HepG2 (cell line): ENCODE measurements at regions not wholly inside any gene's neighbourhood (a gene's known extent, or its start where the extent isn't known, plus 50 kb on each side); places are given as distances from the start of the nearest gene placed in this dataset.

Experiments used
- ATAC-seq: fragments of 200-7000 bp; cut with Tn5 transposase; 3 replicates; pipeline ENCODE4 v1.9.1; 2020; ENCODE audit warnings: mild to moderate bottlenecking, moderate library complexity
- BruUV-seq: library from RNA; stranded (reverse); fragments of 400-500 nt; replicated peaks from 2 replicates; lab custom pipeline; 2021; lab: Mats Ljungman, UMichigan
- CTCF ChIA-PET: fragments of 300-600 bp; formaldehyde crosslinking; extraction: SDS; loops from one replicate; lab custom pipeline; 2021; ENCODE audit warnings: low total read pairs, inconsistent platforms, low intra/inter-chr PET ratio; lab: Yijun Ruan, JAX
- POLR2A ChIA-PET: fragments of 350-600 bp; sonication (Branson Sonifier 250); formaldehyde crosslinking; loops from one replicate; lab custom pipeline; 2020; ENCODE audit warnings: antibody characterized with exemption, inconsistent platforms; lab: Yijun Ruan, JAX
- DNase-seq: peaks from one replicate; pipeline ENCODE4 v3.0.0-alpha.2; 2015; ENCODE audit warnings: low spot score
- FAIRE-seq: peaks from 3 replicates; lab custom pipeline; 2011; peaks lifted over from hg19 to GRCh38; lab: Jason Lieb, UNC
- H2AFZ ChIP-seq: one replicate; pipeline ENCODE4 v1.6.1; 2011; ENCODE audit warnings: low read length, inconsistent platforms
- H3K27ac ChIP-seq: fragments of 300-600 bp; 3 replicates; pipeline ENCODE4 v1.8.0; 2011; ENCODE audit warnings: mixed run types, mild to moderate bottlenecking, mixed read lengths, low read length, inconsistent platforms; ENCODE audit not compliant: insufficient read depth; ENCODE audit errors: extremely low read length
- H3K27me3 ChIP-seq, 2 experiments: fragments of 200-600 bp in 1 of 2; 2 replicates in 1 of 2; 3 replicates in 1 of 2; pipeline versions ENCODE4 v1.6.0 to v1.8.0; 2011; ENCODE audit warnings: low read length in 2 of 2, mild to moderate bottlenecking in 2 of 2, moderate library complexity in 2 of 2, inconsistent platforms in 1 of 2; ENCODE audit not compliant: insufficient read depth in 2 of 2, control insufficient read depth in 1 of 2
- H3K36me3 ChIP-seq, 2 experiments: fragments of 200-600 bp in 1 of 2; replicated peaks in 1 of 2; 2 replicates in 1 of 2; 3 replicates in 1 of 2; pipeline versions ENCODE4 v1.5.1 to v1.8.0; 2011; ENCODE audit warnings: low read length in 2 of 2, inconsistent platforms in 1 of 2; ENCODE audit not compliant: insufficient read depth in 2 of 2, control insufficient read depth in 1 of 2
- H3K4me1 ChIP-seq: 2 replicates; pipeline ENCODE4 v1.5.1; 2012; ENCODE audit warnings: low read length, inconsistent platforms; ENCODE audit not compliant: insufficient read depth
- H3K4me2 ChIP-seq: 2 replicates; pipeline ENCODE4 v1.6.0; 2011; ENCODE audit warnings: low read depth, low read length, inconsistent platforms
- H3K4me3 ChIP-seq, 3 experiments: fragments of 200-600 bp in 1 of 3; sonication (generic), shearing (Covaris generic) in 1 of 3; replicated peaks in 1 of 3; 2 replicates each; pipeline ENCODE4 v1.5.1; 2011 to 2016; ENCODE audit warnings: low read length in 3 of 3, inconsistent platforms in 2 of 3, low read depth in 2 of 3, mild to moderate bottlenecking in 2 of 3, control low read depth in 1 of 3, mixed read lengths in 1 of 3; ENCODE audit not compliant: insufficient read depth in 1 of 3
- H3K79me2 ChIP-seq: one replicate; pipeline ENCODE4 v1.6.1; 2011; ENCODE audit warnings: low read length, inconsistent platforms; ENCODE audit not compliant: insufficient read depth
- H3K9ac ChIP-seq: 2 replicates; pipeline ENCODE4 v1.6.0; 2011; ENCODE audit warnings: mild to moderate bottlenecking, low read depth, low read length, inconsistent platforms; ENCODE audit not compliant: insufficient read depth
- H3K9me3 ChIP-seq: 2 replicates; pipeline ENCODE4 v1.5.1; 2012; ENCODE audit warnings: mild to moderate bottlenecking, low read length
- H4K20me1 ChIP-seq: 2 replicates; pipeline ENCODE4 v1.6.0; 2011; ENCODE audit warnings: inconsistent platforms, mild to moderate bottlenecking, low read length, moderate library complexity; ENCODE audit not compliant: insufficient read depth
- AHDC1 ChIP-seq: sonication (generic); formaldehyde crosslinking; IDR thresholded peaks from 2 replicates; pipeline ENCODE4 v1.5.1; 2020; ENCODE audit warnings: mild to moderate bottlenecking, missing genetic modification reagents, borderline replicate concordance
- ATAD3A ChIP-seq: sonication (generic); formaldehyde crosslinking; IDR thresholded peaks from 2 replicates; pipeline ENCODE4 v1.4.0; 2020; ENCODE audit warnings: missing genetic modification reagents
- ATM ChIP-seq: fragments of 450-650 bp; IDR thresholded peaks from 2 replicates; pipeline ENCODE4 v1.7.1; 2017; ENCODE audit warnings: mild to moderate bottlenecking, borderline replicate concordance
- CHD2 ChIP-seq: IDR thresholded peaks from 2 replicates; pipeline ENCODE4 v1.6.1; 2011; ENCODE audit warnings: low read depth, low read length, improper control_type of control experiment
- ISL2 ChIP-seq: sonication (generic); formaldehyde crosslinking; IDR thresholded peaks from 2 replicates; pipeline ENCODE4 v1.5.0; 2020; ENCODE audit warnings: missing genetic modification reagents
- MEIS2 ChIP-seq: sonication (generic); formaldehyde crosslinking; IDR thresholded peaks from 2 replicates; pipeline ENCODE4 v1.9.0; 2021; ENCODE audit warnings: mild to moderate bottlenecking, missing genetic modification reagents
- MTA3 ChIP-seq: sonication (generic); formaldehyde crosslinking; IDR thresholded peaks from 2 replicates; pipeline ENCODE4 v1.4.0; 2020; ENCODE audit warnings: missing genetic modification reagents
- PBX3 ChIP-seq: sonication (generic); formaldehyde crosslinking; IDR thresholded peaks from 2 replicates; pipeline ENCODE4 v1.8.1; 2023; ENCODE audit warnings: missing genetic modification reagents, inconsistent platforms, borderline replicate concordance
- POGZ ChIP-seq: sonication (generic); formaldehyde crosslinking; IDR thresholded peaks from 2 replicates; pipeline ENCODE4 v1.4.0; 2020; ENCODE audit warnings: mild to moderate bottlenecking, missing genetic modification reagents
- RARG ChIP-seq: sonication (generic); formaldehyde crosslinking; IDR thresholded peaks from 2 replicates; pipeline ENCODE4 v1.4.0; 2020; ENCODE audit warnings: low read depth, mild to moderate bottlenecking, missing genetic modification reagents
- SMC3 ChIP-seq: IDR thresholded peaks from 2 replicates; pipeline ENCODE4 v1.6.1; 2011; ENCODE audit warnings: low read length, improper control_type of control experiment
- SNAPC5 ChIP-seq: sonication (generic); formaldehyde crosslinking; IDR thresholded peaks from 2 replicates; pipeline ENCODE4 v1.8.1; 2023; ENCODE audit warnings: mild to moderate bottlenecking, missing genetic modification reagents, borderline replicate concordance
- SP2 ChIP-seq: sonication (generic); formaldehyde crosslinking; IDR thresholded peaks from 2 replicates; pipeline ENCODE4 v1.5.1; 2020; ENCODE audit warnings: mild to moderate bottlenecking, missing genetic modification reagents
- ZSCAN31 ChIP-seq: sonication (generic); formaldehyde crosslinking; IDR thresholded peaks from 2 replicates; pipeline ENCODE4 v1.5.0; 2020; ENCODE audit warnings: low read depth, mild to moderate bottlenecking, missing genetic modification reagents
- WGBS: methylation state at CpG from one replicate; pipeline ENCODE4 v1.1.6; 2017; ENCODE audit warnings: low lambda C conversion rate; 5-methylcytosine and 5-hydroxymethylcytosine counted together
- in situ Hi-C: cut with HindIII; loops from 2 replicates; pipeline ENCODE4 v1.10.0; 2017; ENCODE audit warnings: low pct_unique_long_range_greater_than_20kb; ENCODE audit not compliant: extremely low pct_ligation_motif_present
- intact Hi-C: fragments of 100-400 bp; cut with micrococcal nuclease; formaldehyde crosslinking; loops from one replicate; pipeline ENCODE4 v1.10.0; 2022; ENCODE audit not compliant: unreplicated experiment

GRCh38 chr5:179409806-179410205 is 64.5 kb upstream of the ADAMTS2 start:
- ATAC-seq (no peak), FAIRE-seq (no peak), DNase-seq (no peak)
- POLR2A ChIA-PET = no interaction called here
- intact Hi-C loops (no loop called here), in situ Hi-C loops (no loop called here)
- no peak for TF ChIP-seq MEIS2 (CRISPR knock-in tag)
- no peak for TF ChIP-seq ZSCAN31
- TF ChIP-seq ATM = no peak
- TF ChIP-seq SMC3 = no peak
- no peak for TF ChIP-seq PBX3 (CRISPR knock-in tag)
- 53% methylated on average over 3 of the region's 7 CpGs for WGBS
- no peak overlapping the region for H2AFZ ChIP-seq
- H3K9ac ChIP-seq = no peak overlapping the region
- no peak overlapping the region for H3K4me3 ChIP-seq
- BruUV-seq = no TSS peak
- H3K4me1 ChIP-seq = no peaks in the 10 kb centered on the region
- no peaks in the 10 kb centered on the region for H3K9me3 ChIP-seq
- H3K36me3 ChIP-seq = no peaks in the 10 kb centered on the region
- no peak overlapping the region for H3K4me2 ChIP-seq
- H3K27me3 ChIP-seq = peaks cover 0 to 17% of the 10 kb centered on the region in 2 experiments; a peak in 1 of 5 replicates
- CTCF ChIA-PET = no interaction called here
- no peak overlapping the region for H3K27ac ChIP-seq
- H3K79me2 ChIP-seq = no peaks in the 10 kb centered on the region
- no peaks in the 10 kb centered on the region for H4K20me1 ChIP-seq

GRCh38 chr5:179408611-179409010 is 63.4 kb upstream of the ADAMTS2 start:
- ChIA-PET POLR2A (no interaction called here), CTCF (no interaction called here)
- no TSS peak for BruUV-seq
- no peak overlapping the region for H3K4me2 ChIP-seq
- in situ Hi-C loops = no loop called here
- H2AFZ ChIP-seq = no peak overlapping the region
- no peak for ATAC-seq
- no peak overlapping the region for H3K9ac ChIP-seq
- intact Hi-C loops = no loop called here
- FAIRE-seq = no peak
- no peaks in the 10 kb centered on the region for H3K9me3 ChIP-seq
- H3K4me3 ChIP-seq = no peak overlapping the region
- WGBS = 42% methylated on average over 12 of the region's 19 CpGs
- H3K36me3 ChIP-seq = no peaks in the 10 kb centered on the region
- no peaks in the 10 kb centered on the region for H4K20me1 ChIP-seq
- H3K27ac ChIP-seq = no peak overlapping the region
- no peaks in the 10 kb centered on the region for H3K79me2 ChIP-seq
- H3K27me3 ChIP-seq = peaks cover 0 to 12% of the 10 kb centered on the region in 2 experiments; a peak in 1 of 5 replicates
- no peak for DNase-seq
- H3K4me1 ChIP-seq = no peaks in the 10 kb centered on the region
- TF ChIP-seq AHDC1 (CRISPR knock-in tag) = no peak
- no peak for TF ChIP-seq ZSCAN31
- TF ChIP-seq RARG = no peak
- TF ChIP-seq POGZ = no peak
- no peak for TF ChIP-seq MTA3 (CRISPR knock-in tag)
- TF ChIP-seq CHD2 = no peak
- TF ChIP-seq SNAPC5 = no peak
- no peak for TF ChIP-seq ATAD3A
- no peak for TF ChIP-seq ISL2 (CRISPR knock-in tag)
- TF ChIP-seq SP2 = no peak
